IPS DF 6.9 (cell line): ENCODE measurements at regions not wholly inside any gene's neighbourhood (a gene's known extent, or its start where the extent isn't known, plus 50 kb on each side); places are given as distances from the start of the nearest gene placed in this dataset.

Experiments used
- DNase-seq: peaks from one replicate; pipeline ENCODE4 v3.0.0-alpha.2; 2013; ENCODE audit warnings: low read depth, low spot score
- H3K27ac ChIP-seq: one replicate; pipeline ENCODE4 v1.5.1; 2013; ENCODE audit warnings: low read length, control low read depth
- H3K27me3 ChIP-seq: 2 replicates; pipeline ENCODE4 v1.6.1; 2013; ENCODE audit warnings: mild to moderate bottlenecking, low read length; ENCODE audit not compliant: control insufficient read depth, insufficient read depth
- H3K36me3 ChIP-seq: 2 replicates; pipeline ENCODE4 v1.6.1; 2013; ENCODE audit warnings: low read length; ENCODE audit not compliant: control insufficient read depth, insufficient read depth
- H3K4me1 ChIP-seq: 2 replicates; pipeline ENCODE4 v1.6.1; 2013; ENCODE audit warnings: low read length; ENCODE audit not compliant: control insufficient read depth, insufficient read depth
- H3K4me3 ChIP-seq: 2 replicates; pipeline ENCODE4 v1.5.1; 2013; ENCODE audit warnings: mild to moderate bottlenecking, low read length
- H3K9me3 ChIP-seq: 2 replicates; pipeline ENCODE4 v1.6.1; 2013; ENCODE audit warnings: low read length, inconsistent platforms; ENCODE audit not compliant: control insufficient read depth, insufficient read depth
- WGBS: extraction: QIAGEN DNeasy Blood & Tissue Kit; methylation state at CpG from one replicate; pipeline ENCODE4 v1.1.7; 2013; ENCODE audit warnings: mixed read lengths, missing lambda C conversion rate; ENCODE audit not compliant: insufficient read length, insufficient coverage; 5-methylcytosine and 5-hydroxymethylcytosine counted together

DNA sequence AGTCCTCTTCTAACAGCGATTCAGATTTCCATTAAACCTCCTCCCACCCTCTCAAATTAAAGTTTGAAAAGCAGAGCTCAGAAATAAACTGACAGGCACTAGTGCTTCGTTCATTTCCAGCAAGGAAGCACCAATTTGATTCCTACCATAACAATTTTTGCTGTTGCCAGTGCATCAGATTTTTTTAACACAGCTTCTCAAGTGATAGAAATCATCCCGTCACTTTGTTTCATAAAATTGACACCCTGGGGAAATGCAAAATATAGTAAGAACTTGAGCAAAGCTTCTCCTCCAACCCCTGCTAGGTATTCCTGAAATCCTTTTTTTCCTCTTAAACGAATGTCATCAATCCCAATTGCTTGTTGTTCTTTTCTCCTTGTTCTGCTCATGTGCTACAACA, 332.1 kb downstream of the FOXG1 start:
- Histone ChIP-seq H3K4me1 (no peaks in the 10 kb centered on the region), H3K27ac (no peak overlapping the region), H3K9me3 (no peaks in the 10 kb centered on the region), H3K4me3 (no peak overlapping the region), H3K36me3 (no peaks in the 10 kb centered on the region), H3K27me3 (no peaks in the 10 kb centered on the region)
- no CpG with 5 or more reads among the region's 4 CpGs for WGBS
- no peak for DNase-seq

DNA sequence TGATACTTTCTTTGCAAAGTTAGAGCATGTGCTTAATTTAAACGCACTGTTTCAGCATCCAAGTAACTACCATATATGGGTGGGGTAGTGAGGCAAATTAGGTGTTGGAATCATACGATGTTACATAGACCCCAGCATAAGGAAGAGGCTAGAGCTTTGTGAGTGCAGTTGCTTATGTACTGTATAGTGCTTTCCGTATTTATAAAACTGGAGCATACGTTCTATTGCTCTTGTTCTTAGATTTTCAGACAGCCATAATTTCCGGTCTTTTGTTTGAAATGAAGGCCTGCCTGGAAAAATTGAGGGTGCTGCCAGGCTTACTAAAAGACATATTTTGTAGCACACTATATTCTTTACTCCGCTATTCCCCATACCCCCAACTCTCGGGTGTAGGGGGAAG, 335.7 kb downstream of the FOXG1 start:
- WGBS = no CpG with 5 or more reads among the region's 7 CpGs
- Histone ChIP-seq H3K36me3 (no peaks in the 10 kb centered on the region), H3K4me3 (no peak overlapping the region), H3K4me1 (no peaks in the 10 kb centered on the region), H3K27ac (no peak overlapping the region), H3K27me3 (no peaks in the 10 kb centered on the region), H3K9me3 (no peaks in the 10 kb centered on the region)
- no peak for DNase-seq

GRCh38 chr14:29102996-29103395, 336.4 kb downstream of the FOXG1 start:
- H3K4me1 ChIP-seq = no peaks in the 10 kb centered on the region
- H3K27me3 ChIP-seq = no peaks in the 10 kb centered on the region
- H3K36me3 ChIP-seq = no peaks in the 10 kb centered on the region
- WGBS = no CpG with 5 or more reads among the region's 2 CpGs
- no peak overlapping the region for H3K4me3 ChIP-seq
- no peak overlapping the region for H3K27ac ChIP-seq
- no peaks in the 10 kb centered on the region for H3K9me3 ChIP-seq
- DNase-seq = no peak

GRCh38 chr14:29108908-29109307, 342.3 kb downstream of the FOXG1 start:
- no peak for DNase-seq
- 100% methylated on average over 1 of the region's 1 CpG for WGBS
- Histone ChIP-seq H3K4me1 (no peaks in the 10 kb centered on the region), H3K27me3 (no peaks in the 10 kb centered on the region), H3K36me3 (no peaks in the 10 kb centered on the region), H3K4me3 (no peak overlapping the region), H3K9me3 (no peaks in the 10 kb centered on the region), H3K27ac (no peak overlapping the region)

DNA sequence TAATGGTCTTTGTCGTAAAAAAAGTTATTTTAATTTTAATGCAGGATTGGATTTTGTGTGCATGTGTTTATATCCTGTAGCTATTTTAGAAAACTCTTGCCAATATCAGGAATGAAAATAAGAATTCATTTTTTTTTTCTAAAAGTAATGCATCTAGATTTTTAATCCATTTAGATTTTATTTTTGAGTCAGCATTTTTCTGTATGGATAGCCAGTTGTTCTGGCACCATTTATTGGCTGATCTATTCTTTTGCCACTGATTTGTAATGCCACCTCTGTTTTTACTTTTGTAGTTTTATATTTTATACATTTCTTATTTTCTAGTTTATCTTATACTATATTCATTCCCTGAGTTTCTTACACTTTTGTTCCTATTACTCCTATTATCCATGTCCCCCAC, 343.0 kb downstream of the FOXG1 start:
- H3K9me3 ChIP-seq = no peaks in the 10 kb centered on the region
- H3K4me3 ChIP-seq = no peak overlapping the region
- no peak for DNase-seq
- H3K4me1 ChIP-seq = no peaks in the 10 kb centered on the region
- no peaks in the 10 kb centered on the region for H3K27me3 ChIP-seq
- no peak overlapping the region for H3K27ac ChIP-seq
- 100% methylated on average over 1 of the region's 1 CpG for WGBS
- no peaks in the 10 kb centered on the region for H3K36me3 ChIP-seq

DNA sequence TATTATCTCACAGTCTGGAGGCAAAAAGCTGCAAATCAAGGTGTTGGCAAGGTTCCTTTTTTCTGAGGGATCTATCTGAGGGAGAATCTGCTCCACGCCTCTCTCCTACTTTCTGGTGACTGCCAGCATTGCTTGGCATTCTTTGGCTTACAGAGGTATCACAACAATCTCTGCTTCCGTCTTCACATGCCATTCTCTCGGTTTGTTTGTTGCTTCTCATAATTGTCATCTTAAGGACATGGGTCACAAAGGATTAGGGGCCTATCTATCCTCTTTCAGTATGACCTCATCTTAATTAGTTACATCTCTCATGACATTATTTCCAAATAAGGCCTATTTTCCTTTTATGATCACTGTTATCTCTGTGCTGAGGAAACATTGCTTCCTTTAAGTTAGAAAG, 345.0 kb downstream of the FOXG1 start:
- Histone ChIP-seq H3K27me3 (no peaks in the 10 kb centered on the region), H3K27ac (no peak overlapping the region), H3K4me1 (no peaks in the 10 kb centered on the region), H3K4me3 (no peak overlapping the region), H3K36me3 (no peaks in the 10 kb centered on the region), H3K9me3 (no peaks in the 10 kb centered on the region)
- WGBS = no CpG with 5 or more reads among the region's 3 CpGs
- no peak for DNase-seq

GRCh38 chr14:29123017-29123416, 356.4 kb downstream of the FOXG1 start:
- no peak overlapping the region for H3K4me3 ChIP-seq
- no peaks in the 10 kb centered on the region for H3K36me3 ChIP-seq
- DNase-seq = no peak
- no peaks in the 10 kb centered on the region for H3K27me3 ChIP-seq
- H3K4me1 ChIP-seq = no peaks in the 10 kb centered on the region
- no peak overlapping the region for H3K27ac ChIP-seq
- no peaks in the 10 kb centered on the region for H3K9me3 ChIP-seq
- WGBS = no CpG with 5 or more reads among the region's 1 CpG

- DNase-seq = no peak
- H3K27ac ChIP-seq = no peak overlapping the region
- WGBS = no CpG with 5 or more reads among the region's 4 CpGs
- no peak overlapping the region for H3K4me3 ChIP-seq
- H3K27me3 ChIP-seq = no peaks in the 10 kb centered on the region
- H3K4me1 ChIP-seq = no peaks in the 10 kb centered on the region
- no peaks in the 10 kb centered on the region for H3K9me3 ChIP-seq
- H3K36me3 ChIP-seq = no peaks in the 10 kb centered on the region
Observed at GRCh38 chr14:29126361-29126760, 359.8 kb downstream of the FOXG1 start.

DNA sequence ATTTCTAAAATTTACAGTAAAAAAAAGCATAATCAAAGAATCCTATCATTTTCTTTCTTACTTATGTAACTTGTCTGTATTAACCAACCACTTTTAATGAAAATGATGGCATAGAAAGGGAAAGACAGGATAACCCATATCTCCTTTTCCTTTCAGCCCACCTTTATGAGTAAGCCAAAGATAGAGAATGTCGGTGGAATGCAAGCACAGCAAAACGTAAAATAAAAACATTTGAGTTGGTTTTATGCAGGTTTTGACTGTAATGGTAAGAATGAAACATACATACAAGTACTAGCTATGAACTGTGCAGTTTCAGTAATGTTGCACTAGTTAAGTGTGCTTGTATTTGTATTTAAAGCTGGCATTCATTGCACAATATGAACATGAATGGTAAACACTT, 360.3 kb downstream of the FOXG1 start:
- H3K4me1 ChIP-seq = no peaks in the 10 kb centered on the region
- no peaks in the 10 kb centered on the region for H3K27me3 ChIP-seq
- H3K27ac ChIP-seq = no peak overlapping the region
- no peak for DNase-seq
- no peaks in the 10 kb centered on the region for H3K36me3 ChIP-seq
- H3K4me3 ChIP-seq = no peak overlapping the region
- no CpG with 5 or more reads among the region's 2 CpGs for WGBS
- no peaks in the 10 kb centered on the region for H3K9me3 ChIP-seq

DNA sequence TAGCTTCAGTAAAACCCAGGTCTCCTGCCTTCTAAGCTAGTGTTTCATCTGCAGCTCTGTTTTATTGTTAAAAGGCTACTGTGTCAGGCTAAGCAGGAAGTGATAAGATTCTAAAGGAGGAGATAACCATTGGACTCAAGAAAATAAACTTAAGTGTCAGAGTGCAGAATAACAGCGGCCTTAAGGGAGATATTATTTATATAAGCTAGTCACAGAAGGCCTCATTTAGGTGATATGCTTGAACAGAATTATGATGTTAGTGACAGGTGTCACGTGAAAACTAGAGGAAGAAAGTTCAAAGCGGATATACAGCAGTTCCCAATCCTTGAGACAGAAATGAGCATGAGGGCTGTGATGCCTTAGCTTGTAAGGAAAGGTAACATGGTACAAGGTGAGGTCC, 373.4 kb downstream of the FOXG1 start:
- H3K27ac ChIP-seq = no peak overlapping the region
- H3K27me3 ChIP-seq = no peaks in the 10 kb centered on the region
- no CpG with 5 or more reads among the region's 3 CpGs for WGBS

DNA sequence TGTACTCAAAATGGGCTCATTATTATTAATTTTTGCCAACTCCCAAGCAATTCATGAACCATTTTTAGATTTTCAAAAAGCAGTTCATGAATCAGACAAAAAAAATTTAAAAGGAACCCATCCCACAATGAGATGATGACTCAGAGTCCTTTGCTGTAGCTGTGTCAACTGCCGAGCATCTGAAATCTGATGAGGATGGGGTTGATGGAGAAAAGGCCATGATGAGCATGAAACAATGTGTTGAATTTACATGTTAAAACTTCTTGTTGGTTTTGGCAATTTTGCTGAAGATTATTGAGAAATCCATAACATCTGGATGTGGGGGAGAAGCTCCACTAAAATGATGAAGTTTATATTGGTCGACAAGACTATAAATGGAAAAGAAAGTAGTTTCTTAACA, 378.0 kb downstream of the FOXG1 start:
- Histone ChIP-seq H3K27me3 (no peaks in the 10 kb centered on the region), H3K4me3 (no peak overlapping the region), H3K9me3 (no peaks in the 10 kb centered on the region), H3K4me1 (no peaks in the 10 kb centered on the region), H3K27ac (no peak overlapping the region), H3K36me3 (no peaks in the 10 kb centered on the region)
- DNase-seq = no peak
- WGBS = no CpG with 5 or more reads among the region's 2 CpGs

More for the DNA sequence above, 373.4 kb downstream of the FOXG1 start:
- H3K36me3 ChIP-seq = no peaks in the 10 kb centered on the region
- H3K4me3 ChIP-seq = no peak overlapping the region
- no peak for DNase-seq
- no peaks in the 10 kb centered on the region for H3K9me3 ChIP-seq
- H3K4me1 ChIP-seq = no peaks in the 10 kb centered on the region
